NCI-H2227 (cell line): ENCODE measurements at regions not wholly inside any gene's neighbourhood (a gene's known extent, or its start where the extent isn't known, plus 50 kb on each side); places are given as distances from the start of the nearest gene placed in this dataset.
A peak's percentile ranks its signal among the peaks of the same experiment; 100 is the strongest.

Experiments
- DNase-seq: peaks from one replicate; lab custom pipeline; 2025; ENCODE audit not compliant: unreplicated experiment; lab: John Stamatoyannopoulos, UW

DNA sequence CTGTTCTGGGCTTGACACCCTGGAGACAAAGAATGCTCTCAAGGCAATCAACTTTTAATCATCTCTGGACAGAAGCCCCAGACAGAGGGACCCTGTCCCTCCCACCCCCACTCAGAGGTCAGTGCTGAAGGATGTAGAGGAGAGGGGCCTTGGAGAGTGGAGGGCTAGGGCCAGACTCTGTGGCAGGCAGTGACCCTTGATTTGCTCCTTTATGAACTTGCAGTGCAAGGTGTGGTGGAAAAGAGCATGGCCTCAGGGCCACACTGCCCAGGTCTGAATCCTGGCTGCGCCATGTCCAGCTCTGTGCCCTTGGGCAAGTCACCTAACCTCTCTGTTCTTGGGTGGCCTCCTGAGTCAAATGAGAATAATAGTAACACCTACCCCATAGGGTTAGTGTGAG, 134.3 kb downstream of the TMEM132E start:
- no peak for DNase-seq

- no peak for DNase-seq
Observed at GRCh38 chr17:34712481-34713195, 133.3 kb downstream of the TMEM132E start.

DNA sequence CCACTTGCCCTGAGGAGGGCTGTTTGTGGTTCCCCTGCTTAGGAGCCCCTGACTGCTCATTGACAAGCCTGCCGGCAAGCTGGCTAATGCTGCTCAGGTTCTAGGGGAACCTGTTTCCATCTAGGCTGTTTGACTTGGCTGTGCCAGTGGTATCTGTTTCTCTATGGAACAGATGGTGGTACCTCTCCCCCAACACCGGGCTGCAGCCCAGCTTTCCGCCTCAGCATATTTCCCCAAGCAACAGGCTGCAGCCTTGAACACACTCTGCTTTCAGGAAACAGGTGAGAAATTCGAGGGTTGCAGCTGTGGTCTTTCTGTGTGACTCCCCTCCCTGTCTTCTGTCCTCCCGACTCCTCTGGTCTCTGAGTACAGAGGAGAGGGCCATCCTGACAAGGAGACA, 132.3 kb downstream of the TMEM132E start:
- DNase-seq: no peak

- no peak for DNase-seq
Observed at GRCh38 chr17:34710226-34710625, 130.8 kb downstream of the TMEM132E start.

- peak; percentile 23 for DNase-seq
Observed at GRCh38 chr17:34709158-34709754, 129.9 kb downstream of the TMEM132E start.

DNA sequence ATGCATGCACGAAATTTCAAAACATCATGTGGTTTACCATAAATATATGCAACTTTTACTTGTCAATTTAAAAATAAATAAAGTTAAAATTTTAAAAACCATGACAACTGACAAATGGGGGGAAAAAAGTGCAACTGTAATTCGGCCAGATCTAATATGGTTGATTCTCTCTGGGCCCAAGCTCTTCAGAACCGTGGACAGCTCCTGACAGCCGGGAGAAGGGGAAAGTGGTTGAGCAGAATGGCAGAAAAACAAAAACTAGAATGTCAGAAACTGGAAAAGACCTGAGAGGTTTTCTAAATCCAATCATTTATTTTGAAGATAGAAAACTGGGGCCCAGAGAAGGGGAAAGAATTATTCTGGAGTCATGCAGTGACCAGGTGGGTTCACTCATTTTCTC, 126.6 kb downstream of the TMEM132E start:
- DNase-seq: no peak

DNA sequence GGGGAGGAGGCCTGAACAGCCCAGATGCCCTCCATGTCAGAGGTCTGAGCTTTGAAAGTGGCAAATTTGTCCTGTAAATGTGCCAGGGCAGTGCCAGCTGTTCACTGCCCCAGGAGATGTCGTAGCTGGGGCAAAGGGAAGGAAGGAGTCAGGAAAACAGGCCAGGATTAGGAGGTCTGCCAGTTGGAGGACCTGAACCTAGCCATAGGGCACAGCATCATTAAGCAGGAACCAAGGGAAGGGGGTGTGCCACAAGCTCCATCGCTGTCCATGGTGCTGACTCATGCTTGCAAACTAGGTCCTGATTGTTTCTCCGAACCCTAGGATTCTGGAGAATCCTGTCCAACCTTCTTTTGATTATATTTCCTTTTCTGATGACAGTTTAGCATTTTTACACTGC, 124.2 kb downstream of the TMEM132E start:
- DNase-seq: no peak

DNA sequence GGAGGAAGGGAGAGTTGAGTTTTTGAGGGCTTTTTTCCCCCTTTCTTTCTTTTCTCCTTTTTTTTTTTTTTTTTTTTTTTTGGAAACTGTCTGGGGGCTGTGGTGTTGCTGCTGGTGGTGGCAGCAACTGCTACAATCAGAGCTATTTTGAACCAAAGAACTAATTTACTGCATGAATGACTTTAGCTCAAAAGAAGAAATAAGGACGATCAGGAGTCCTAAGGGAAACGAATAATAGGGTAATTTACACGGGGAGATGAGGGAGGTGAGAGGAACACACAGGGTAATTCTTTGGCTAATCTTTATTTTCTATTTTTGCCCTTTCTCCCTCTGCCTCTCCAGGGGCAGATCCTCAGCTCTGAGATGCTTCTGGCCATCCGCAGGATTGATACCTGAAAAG, 119.8 kb downstream of the TMEM132E start:
- DNase-seq: no peak

- no peak for DNase-seq
Observed at GRCh38 chr17:34692920-34693319, 113.5 kb downstream of the TMEM132E start.
